ENCODE measurements at regions not wholly inside any gene's neighbourhood (a gene's known extent, or its start where the extent isn't known, plus 50 kb on each side); places are given as distances from the start of the nearest gene placed in this dataset.
"Not testable (repeated sequence)": the region's sequence is repeated elsewhere in the genome, so short reads cannot be mapped to it uniquely, and the experiment has no call there.

GRCh38 chr16:31689331-31689730 is 161.6 kb downstream of the AHSP start:
- H4K8ac ChIP-seq (ENCODE audit: extremely low read depth, insufficient read depth, low read length); H3K4me2 ChIP-seq (ENCODE audit: insufficient read depth in 1 of 2, low read depth in 2 of 2, low read length in 2 of 2); H2AK5ac ChIP-seq (ENCODE audit: low read depth, low read length); H4K5ac ChIP-seq (ENCODE audit: insufficient read length, low read depth, low read length); CTCF ChIA-PET (ENCODE audit: partially characterized antibody); H3K23me2 ChIP-seq (ENCODE audit: low read depth, low read length); H3K79me1 ChIP-seq (ENCODE audit: low read depth, low read length); H3K56ac ChIP-seq (replicated peaks; ENCODE audit: insufficient read length, low read depth, low read length); DNase-seq (ENCODE audit: low read depth in 1 of 2, low spot score in 2 of 2); H3K4me3 ChIP-seq (ENCODE audit: extremely low read depth in 1 of 4, insufficient read depth in 2 of 4, low read depth in 3 of 4, low read length in 4 of 4); H3K4me1 ChIP-seq (replicated peaks in 1 of 4; ENCODE audit: control insufficient read depth in 3 of 4, insufficient read depth in 4 of 4, low read length in 3 of 4); POLR2A ChIA-PET (ENCODE audit: partially characterized antibody); H2BK15ac ChIP-seq (ENCODE audit: low read length); H3K79me2 ChIP-seq (ENCODE audit: control insufficient read depth in 1 of 2, insufficient read depth in 2 of 2, low read length in 2 of 2); H3K23ac ChIP-seq (ENCODE audit: insufficient read length); H2BK12ac ChIP-seq (ENCODE audit: low read depth, low read length); H3K9ac ChIP-seq (replicated peaks in 1 of 4; ENCODE audit: extremely low read depth in 1 of 4, low read depth in 3 of 4, low read length in 3 of 4); H4K20me1 ChIP-seq (replicated peaks in 1 of 2; ENCODE audit: control insufficient read depth in 1 of 2, insufficient read depth in 2 of 2, low read length in 2 of 2); H2AFZ ChIP-seq (ENCODE audit: low read length); H3K36me3 ChIP-seq (ENCODE audit: control insufficient read depth in 2 of 4, insufficient read depth in 4 of 4, low read length in 3 of 4); H3K18ac ChIP-seq (ENCODE audit: extremely low read depth, low read length); H2BK5ac ChIP-seq (ENCODE audit: low read depth, low read length); H2BK20ac ChIP-seq (ENCODE audit: low read length); H2BK120ac ChIP-seq (replicated peaks; ENCODE audit: low read depth, low read length); FAIRE-seq; H3K27me3 ChIP-seq (replicated peaks in 1 of 4; ENCODE audit: control insufficient read depth in 3 of 4, extremely low read depth in 1 of 4, insufficient read depth in 3 of 4, low read length in 3 of 4); H4K91ac ChIP-seq (replicated peaks; ENCODE audit: insufficient read length, low read length); H3K4ac ChIP-seq (replicated peaks; ENCODE audit: insufficient read length, low read depth, low read length); H3K14ac ChIP-seq (ENCODE audit: insufficient read length); H3K27ac ChIP-seq (ENCODE audit: low read depth, low read length): not testable (repeated sequence)
- 80% methylated on average over 2 of the region's 2 CpGs; no CpG with 5 or more reads in 1 of the 2 experiments for WGBS, 2 experiments (ENCODE audit: extremely low coverage in 1 of 2, insufficient coverage in 1 of 2, insufficient read length in 1 of 2, insufficient replicate concordance in 2 of 2, low coverage in 1 of 2, low lambda C conversion rate in 2 of 2, missing lambda C conversion rate in 1 of 2)
- H3K9me3 ChIP-seq (ENCODE audit: insufficient read depth in 2 of 2, low read depth in 1 of 2, low read length in 1 of 2), result peaks cover 11 to 15% of the 10 kb centered on the region in 2 experiments; a peak in 2 of 4 replicates

- not testable (repeated sequence) for FAIRE-seq; H3K4me3 ChIP-seq (ENCODE audit: extremely low read depth in 1 of 4, insufficient read depth in 2 of 4, low read depth in 3 of 4, low read length in 4 of 4)
Observed at GRCh38 chr16:31692338-31692737, 164.6 kb downstream of the AHSP start.

More at GRCh38 chr16:31692338-31692737, 164.6 kb downstream of the AHSP start:
- H3K23ac ChIP-seq (ENCODE audit: insufficient read length); H2AFZ ChIP-seq (ENCODE audit: low read length); H3K9ac ChIP-seq (replicated peaks in 1 of 4; ENCODE audit: extremely low read depth in 1 of 4, low read depth in 3 of 4, low read length in 3 of 4); H4K91ac ChIP-seq (replicated peaks; ENCODE audit: insufficient read length, low read length); H2BK12ac ChIP-seq (ENCODE audit: low read depth, low read length); H3K14ac ChIP-seq (ENCODE audit: insufficient read length); H3K23me2 ChIP-seq (ENCODE audit: low read depth, low read length); H3K4me2 ChIP-seq (ENCODE audit: insufficient read depth in 1 of 2, low read depth in 2 of 2, low read length in 2 of 2); H2BK120ac ChIP-seq (replicated peaks; ENCODE audit: low read depth, low read length); H2BK5ac ChIP-seq (ENCODE audit: low read depth, low read length); DNase-seq (ENCODE audit: low read depth in 1 of 2, low spot score in 2 of 2); H3K27me3 ChIP-seq (replicated peaks in 1 of 4; ENCODE audit: control insufficient read depth in 3 of 4, extremely low read depth in 1 of 4, insufficient read depth in 3 of 4, low read length in 3 of 4); H3K27ac ChIP-seq (ENCODE audit: low read depth, low read length); H3K79me1 ChIP-seq (ENCODE audit: low read depth, low read length); H3K79me2 ChIP-seq (ENCODE audit: control insufficient read depth in 1 of 2, insufficient read depth in 2 of 2, low read length in 2 of 2); H3K18ac ChIP-seq (ENCODE audit: extremely low read depth, low read length); H4K5ac ChIP-seq (ENCODE audit: insufficient read length, low read depth, low read length); H3K36me3 ChIP-seq (ENCODE audit: control insufficient read depth in 2 of 4, insufficient read depth in 4 of 4, low read length in 3 of 4); H3K9me3 ChIP-seq (ENCODE audit: insufficient read depth in 2 of 2, low read depth in 1 of 2, low read length in 1 of 2); H2BK20ac ChIP-seq (ENCODE audit: low read length); H3K56ac ChIP-seq (replicated peaks; ENCODE audit: insufficient read length, low read depth, low read length); H3K4ac ChIP-seq (replicated peaks; ENCODE audit: insufficient read length, low read depth, low read length); H2AK5ac ChIP-seq (ENCODE audit: low read depth, low read length); H2BK15ac ChIP-seq (ENCODE audit: low read length); H3K4me1 ChIP-seq (replicated peaks in 1 of 4; ENCODE audit: control insufficient read depth in 3 of 4, insufficient read depth in 4 of 4, low read length in 3 of 4); POLR2A ChIA-PET (ENCODE audit: partially characterized antibody); H4K20me1 ChIP-seq (replicated peaks in 1 of 2; ENCODE audit: control insufficient read depth in 1 of 2, insufficient read depth in 2 of 2, low read length in 2 of 2); H4K8ac ChIP-seq (ENCODE audit: extremely low read depth, insufficient read depth, low read length): not testable (repeated sequence)
- WGBS, 2 experiments (ENCODE audit: extremely low coverage in 1 of 2, insufficient coverage in 1 of 2, insufficient read length in 1 of 2, insufficient replicate concordance in 2 of 2, low coverage in 1 of 2, low lambda C conversion rate in 2 of 2, missing lambda C conversion rate in 1 of 2), result 62% methylated on average over 3 of the region's 3 CpGs; no CpG with 5 or more reads in 1 of the 2 experiments
- CTCF ChIA-PET (ENCODE audit: partially characterized antibody), result interaction anchor here (0.6 kb wide), 1 partner anchor 16 kb away, joined by 3 read pairs; no protein-coding TSS in a partner anchor
